ENCODE measurements at regions not wholly inside any gene's neighbourhood (a gene's known extent, or its start where the extent isn't known, plus 50 kb on each side); places are given as distances from the start of the nearest gene placed in this dataset.

DNA sequence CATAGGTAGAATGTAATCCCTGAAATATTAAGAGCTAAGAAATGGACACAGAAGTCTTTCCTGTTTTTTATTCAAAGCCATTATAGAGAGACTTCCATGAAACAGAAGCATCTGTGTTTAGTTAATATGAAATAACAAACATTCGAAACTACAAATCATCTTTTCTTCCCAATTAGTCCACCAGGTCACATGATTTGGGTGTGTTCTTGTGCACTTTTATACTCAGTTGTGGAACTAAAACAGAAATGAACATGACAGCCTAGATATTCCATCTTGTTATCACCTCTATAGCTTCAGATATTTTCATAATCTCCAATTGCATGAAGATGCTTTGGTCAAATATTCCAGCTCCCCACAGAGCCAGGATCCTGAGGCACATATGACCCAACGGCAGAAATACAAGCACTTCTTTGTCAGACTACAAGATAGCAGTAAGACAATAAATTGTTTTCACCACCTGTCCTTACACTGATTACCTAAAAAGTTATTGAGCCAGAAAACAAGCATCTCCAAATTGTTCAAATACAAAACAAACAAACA, 116.8 kb upstream of the BEND6 start:
- Histone ChIP-seq H3K4me2 (ENCODE audit: low read length) (no peak overlapping the region), H3K9ac (ENCODE audit: low read length) (no peak overlapping the region), H3K4me3 (ENCODE audit: low read length) (no peak overlapping the region), H3K4ac (ENCODE audit: low read depth, low read length) (no peak overlapping the region), H3K18ac (ENCODE audit: low read length) (no peak overlapping the region), H4K8ac (ENCODE audit: low read depth, low read length) (no peak overlapping the region), H3K4me1 (ENCODE audit: control insufficient read depth, low read depth, low read length) (no peaks in the 10 kb centered on the region), H3K79me1 (ENCODE audit: low read length) (peaks cover 6% of the 10 kb centered on the region), H2BK15ac (replicated peaks; ENCODE audit: low read depth) (no peak overlapping the region), H2BK120ac (ENCODE audit: low read depth, low read length) (no peak overlapping the region), H3K27me3 (ENCODE audit: insufficient read depth, low read length, poor library complexity) (no peaks in the 10 kb centered on the region), H3K23ac (ENCODE audit: low read length) (no peak overlapping the region), H3K27ac (ENCODE audit: low read depth, low read length) (no peak overlapping the region), H4K5ac (ENCODE audit: low read length) (no peak overlapping the region), H3K36me3 (ENCODE audit: control insufficient read depth, insufficient read depth, low read length) (no peaks in the 10 kb centered on the region), H2AK5ac (ENCODE audit: low read length) (no peak overlapping the region), H3K56ac (ENCODE audit: low read length) (no peak overlapping the region), H2BK5ac (ENCODE audit: low read length) (no peak overlapping the region), H3K79me2 (ENCODE audit: control insufficient read depth, insufficient read depth, low read length) (peaks cover 57% of the 10 kb centered on the region)
- no peak for DNase-seq
- WGBS (ENCODE audit: extremely low coverage, insufficient coverage, low lambda C conversion rate): no CpG with 5 or more reads among the region's 2 CpGs

GRCh38 chr6:56837322-56837894, 117.5 kb upstream of the BEND6 start:
- H3K27me3 ChIP-seq (ENCODE audit: insufficient read depth, low read length, poor library complexity): no peaks in the 10 kb centered on the region
- H3K4me1 ChIP-seq (ENCODE audit: control insufficient read depth, low read depth, low read length): no peaks in the 10 kb centered on the region
- no peak overlapping the region for H3K9ac ChIP-seq (ENCODE audit: low read length)
- DNase-seq: no peak
- H4K5ac ChIP-seq (ENCODE audit: low read length): no peak overlapping the region
- H3K79me2 ChIP-seq (ENCODE audit: control insufficient read depth, insufficient read depth, low read length): peaks cover 53% of the 10 kb centered on the region
- no peaks in the 10 kb centered on the region for H3K79me1 ChIP-seq (ENCODE audit: low read length)
- no peak overlapping the region for H3K23ac ChIP-seq (ENCODE audit: low read length)
- H2BK5ac ChIP-seq (ENCODE audit: low read length): no peak overlapping the region
- H3K4me2 ChIP-seq (ENCODE audit: low read length): no peak overlapping the region
- H3K4me3 ChIP-seq (ENCODE audit: low read length): no peak overlapping the region
- no peak overlapping the region for H2AK5ac ChIP-seq (ENCODE audit: low read length)
- no peak overlapping the region for H3K56ac ChIP-seq (ENCODE audit: low read length)
- no peaks in the 10 kb centered on the region for H3K36me3 ChIP-seq (ENCODE audit: control insufficient read depth, insufficient read depth, low read length)
- no peak overlapping the region for H4K8ac ChIP-seq (ENCODE audit: low read depth, low read length)
- H2BK15ac ChIP-seq (replicated peaks; ENCODE audit: low read depth): no peak overlapping the region
- no peak overlapping the region for H3K18ac ChIP-seq (ENCODE audit: low read length)
- WGBS (ENCODE audit: extremely low coverage, insufficient coverage, low lambda C conversion rate): no CpG with 5 or more reads among the region's 6 CpGs
- H3K27ac ChIP-seq (ENCODE audit: low read depth, low read length): no peak overlapping the region
- H2BK120ac ChIP-seq (ENCODE audit: low read depth, low read length): no peak overlapping the region
- no peak overlapping the region for H3K4ac ChIP-seq (ENCODE audit: low read depth, low read length)

GRCh38 chr6:56835612-56836011, 119.3 kb upstream of the BEND6 start:
- H3K18ac ChIP-seq (ENCODE audit: low read length): no peak overlapping the region
- 100% methylated on average over 1 of the region's 3 CpGs for WGBS (ENCODE audit: extremely low coverage, insufficient coverage, low lambda C conversion rate)
- peaks cover 49% of the 10 kb centered on the region for H3K79me2 ChIP-seq (ENCODE audit: control insufficient read depth, insufficient read depth, low read length)
- no peaks in the 10 kb centered on the region for H3K4me1 ChIP-seq (ENCODE audit: control insufficient read depth, low read depth, low read length)
- no peak overlapping the region for H4K5ac ChIP-seq (ENCODE audit: low read length)
- no peak overlapping the region for H3K4me3 ChIP-seq (ENCODE audit: low read length)
- no peak overlapping the region for H2AK5ac ChIP-seq (ENCODE audit: low read length)
- H3K36me3 ChIP-seq (ENCODE audit: control insufficient read depth, insufficient read depth, low read length): no peaks in the 10 kb centered on the region
- H3K4ac ChIP-seq (ENCODE audit: low read depth, low read length): no peak overlapping the region
- no peaks in the 10 kb centered on the region for H3K27me3 ChIP-seq (ENCODE audit: insufficient read depth, low read length, poor library complexity)
- no peak overlapping the region for H3K56ac ChIP-seq (ENCODE audit: low read length)
- no peak overlapping the region for H3K4me2 ChIP-seq (ENCODE audit: low read length)
- H3K79me1 ChIP-seq (ENCODE audit: low read length): no peaks in the 10 kb centered on the region
- no peak overlapping the region for H3K27ac ChIP-seq (ENCODE audit: low read depth, low read length)
- no peak overlapping the region for H4K8ac ChIP-seq (ENCODE audit: low read depth, low read length)
- DNase-seq: no peak
- no peak overlapping the region for H2BK5ac ChIP-seq (ENCODE audit: low read length)
- no peak overlapping the region for H3K9ac ChIP-seq (ENCODE audit: low read length)
- H2BK15ac ChIP-seq (replicated peaks; ENCODE audit: low read depth): no peak overlapping the region
- no peak overlapping the region for H2BK120ac ChIP-seq (ENCODE audit: low read depth, low read length)
- no peak overlapping the region for H3K23ac ChIP-seq (ENCODE audit: low read length)

- Histone ChIP-seq H2BK5ac (ENCODE audit: low read length) (no peak overlapping the region), H3K23ac (ENCODE audit: low read length) (no peak overlapping the region), H2AK5ac (ENCODE audit: low read length) (no peak overlapping the region), H3K36me3 (ENCODE audit: control insufficient read depth, insufficient read depth, low read length) (no peaks in the 10 kb centered on the region), H3K79me2 (ENCODE audit: control insufficient read depth, insufficient read depth, low read length) (peaks cover 43% of the 10 kb centered on the region), H3K4me1 (ENCODE audit: control insufficient read depth, low read depth, low read length) (no peaks in the 10 kb centered on the region), H4K8ac (ENCODE audit: low read depth, low read length) (no peak overlapping the region), H2BK15ac (replicated peaks; ENCODE audit: low read depth) (no peak overlapping the region), H3K18ac (ENCODE audit: low read length) (no peak overlapping the region), H3K9ac (ENCODE audit: low read length) (no peak overlapping the region), H4K5ac (ENCODE audit: low read length) (no peak overlapping the region), H3K27me3 (ENCODE audit: insufficient read depth, low read length, poor library complexity) (no peaks in the 10 kb centered on the region), H3K4me2 (ENCODE audit: low read length) (no peak overlapping the region), H3K56ac (ENCODE audit: low read length) (no peak overlapping the region), H3K79me1 (ENCODE audit: low read length) (no peaks in the 10 kb centered on the region), H2BK120ac (ENCODE audit: low read depth, low read length) (no peak overlapping the region), H3K4ac (ENCODE audit: low read depth, low read length) (no peak overlapping the region), H3K4me3 (ENCODE audit: low read length) (no peak overlapping the region), H3K27ac (ENCODE audit: low read depth, low read length) (no peak overlapping the region)
- no CpG with 5 or more reads among the region's 1 CpG for WGBS (ENCODE audit: extremely low coverage, insufficient coverage, low lambda C conversion rate)
- DNase-seq: no peak
Observed at GRCh38 chr6:56833873-56834272, 121.0 kb upstream of the BEND6 start.

DNA sequence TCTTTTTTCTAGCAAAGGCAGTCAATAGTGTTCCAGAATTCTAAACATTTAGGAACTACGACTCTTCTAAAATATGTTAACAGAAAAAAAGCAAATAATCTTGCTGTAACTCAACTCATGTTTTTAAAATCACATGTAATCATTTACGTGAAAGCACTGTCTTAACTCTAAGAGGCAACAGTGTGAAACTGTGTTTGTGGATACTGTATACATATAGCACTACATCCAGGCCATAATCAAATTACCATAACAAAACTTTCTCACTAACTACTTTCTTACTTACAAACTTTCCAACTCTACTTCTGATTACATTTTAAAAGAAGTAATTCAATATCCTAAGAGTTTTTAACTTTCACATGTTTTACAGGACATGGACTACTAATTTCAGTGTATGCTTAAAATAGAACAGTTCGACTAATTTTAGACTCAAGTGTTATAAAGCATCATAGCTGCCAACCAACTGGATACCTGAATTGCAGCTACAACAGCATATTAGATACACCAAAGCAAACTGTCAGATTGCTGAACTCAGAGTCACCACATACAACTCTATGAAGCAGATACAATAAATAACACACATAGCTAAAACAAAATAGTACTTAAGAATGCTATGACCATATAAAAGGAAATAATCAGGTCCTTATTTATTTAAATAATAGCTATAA, 121.6 kb upstream of the BEND6 start:
- no peaks in the 10 kb centered on the region for H3K27me3 ChIP-seq (ENCODE audit: insufficient read depth, low read length, poor library complexity)

More for the DNA sequence above, 121.6 kb upstream of the BEND6 start:
- no peak overlapping the region for H3K56ac ChIP-seq (ENCODE audit: low read length)
- no peak overlapping the region for H3K4me3 ChIP-seq (ENCODE audit: low read length)
- WGBS (ENCODE audit: extremely low coverage, insufficient coverage, low lambda C conversion rate): no CpG with 5 or more reads among the region's 3 CpGs
- H4K8ac ChIP-seq (ENCODE audit: low read depth, low read length): no peak overlapping the region
- no peak overlapping the region for H2BK15ac ChIP-seq (replicated peaks; ENCODE audit: low read depth)
- H3K18ac ChIP-seq (ENCODE audit: low read length): no peak overlapping the region
- H4K5ac ChIP-seq (ENCODE audit: low read length): no peak overlapping the region
- H3K79me2 ChIP-seq (ENCODE audit: control insufficient read depth, insufficient read depth, low read length): peaks cover 45% of the 10 kb centered on the region
- no peak for DNase-seq
- H2AK5ac ChIP-seq (ENCODE audit: low read length): no peak overlapping the region
- H3K79me1 ChIP-seq (ENCODE audit: low read length): no peaks in the 10 kb centered on the region
- H3K9ac ChIP-seq (ENCODE audit: low read length): no peak overlapping the region
- H3K4ac ChIP-seq (ENCODE audit: low read depth, low read length): no peak overlapping the region
- no peak overlapping the region for H2BK120ac ChIP-seq (ENCODE audit: low read depth, low read length)
- H2BK5ac ChIP-seq (ENCODE audit: low read length): no peak overlapping the region
- no peak overlapping the region for H3K23ac ChIP-seq (ENCODE audit: low read length)
- no peak overlapping the region for H3K27ac ChIP-seq (ENCODE audit: low read depth, low read length)
- H3K36me3 ChIP-seq (ENCODE audit: control insufficient read depth, insufficient read depth, low read length): no peaks in the 10 kb centered on the region
- H3K4me2 ChIP-seq (ENCODE audit: low read length): no peak overlapping the region
- H3K4me1 ChIP-seq (ENCODE audit: control insufficient read depth, low read depth, low read length): no peaks in the 10 kb centered on the region

Measured in mesendoderm (in vitro differentiated cells).